ENCODE measurements at regions not wholly inside any gene's neighbourhood (a gene's known extent, or its start where the extent isn't known, plus 50 kb on each side); places are given as distances from the start of the nearest gene placed in this dataset.
"Not testable (repeated sequence)": the region's sequence is repeated elsewhere in the genome, so short reads cannot be mapped to it uniquely, and the experiment has no call there.

- no peak for DNase-seq (ENCODE audit: low read depth in 1 of 2, low spot score in 1 of 2)
These were observed 254.3 kb downstream of the ACKR3 start for GRCh38 chr2:236823963-236824362.

DNA sequence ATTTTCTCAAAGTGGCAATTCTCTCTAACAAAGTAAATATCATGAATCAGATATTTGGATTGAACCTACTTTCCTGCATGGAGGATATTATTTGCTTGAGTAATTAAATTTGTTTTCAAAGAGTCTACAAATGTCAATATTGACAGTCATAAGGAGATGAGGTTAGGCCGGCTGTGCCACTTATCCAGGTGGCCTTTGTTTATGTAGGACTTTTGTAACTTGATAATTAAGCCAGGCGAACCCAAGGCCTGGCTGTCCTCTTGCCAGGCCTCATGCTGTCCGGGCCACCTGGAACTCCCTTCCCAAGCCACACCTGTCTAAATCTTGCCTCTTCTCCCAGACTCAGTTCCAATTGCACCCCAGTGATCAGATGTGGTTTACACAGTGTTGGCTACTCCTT is 255.2 kb downstream of the ACKR3 start:
- no peak for DNase-seq (ENCODE audit: low read depth in 1 of 2, low spot score in 1 of 2)

DNA sequence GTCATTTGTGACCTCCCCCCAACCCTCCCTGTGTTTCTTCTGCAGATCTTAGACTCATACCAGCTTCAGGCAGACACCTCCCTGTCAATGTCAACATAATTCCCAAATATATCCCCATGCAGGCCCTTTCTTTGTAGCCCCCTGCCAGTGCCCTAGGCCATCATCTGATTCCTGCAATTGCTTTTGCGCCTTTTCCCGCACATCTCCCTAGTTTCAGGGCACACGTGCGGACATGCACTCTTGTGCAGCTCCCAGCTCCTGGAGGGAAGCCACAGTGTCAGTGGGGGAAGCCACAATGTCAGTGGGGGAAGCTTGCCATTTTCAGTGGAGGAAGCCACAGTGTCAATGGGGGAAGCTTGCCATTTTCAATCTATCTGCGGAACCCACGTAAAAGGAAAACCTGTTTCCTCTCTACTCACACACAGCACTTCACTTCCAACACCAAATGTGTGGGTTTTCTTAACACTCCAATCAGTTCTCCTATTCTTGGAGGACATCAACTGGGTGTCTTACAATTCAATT is 256.4 kb downstream of the ACKR3 start:
- DNase-seq (ENCODE audit: low read depth in 1 of 2, low spot score in 1 of 2), result no peak

- DNase-seq (ENCODE audit: low read depth in 1 of 2, low spot score in 1 of 2), result no peak
These were observed 257.1 kb downstream of the ACKR3 start for GRCh38 chr2:236826606-236827156.

- no peak for DNase-seq (ENCODE audit: low read depth in 1 of 2, low spot score in 1 of 2)
These were observed 257.7 kb upstream of the COPS8 start for GRCh38 chr2:236827997-236828396.

DNA sequence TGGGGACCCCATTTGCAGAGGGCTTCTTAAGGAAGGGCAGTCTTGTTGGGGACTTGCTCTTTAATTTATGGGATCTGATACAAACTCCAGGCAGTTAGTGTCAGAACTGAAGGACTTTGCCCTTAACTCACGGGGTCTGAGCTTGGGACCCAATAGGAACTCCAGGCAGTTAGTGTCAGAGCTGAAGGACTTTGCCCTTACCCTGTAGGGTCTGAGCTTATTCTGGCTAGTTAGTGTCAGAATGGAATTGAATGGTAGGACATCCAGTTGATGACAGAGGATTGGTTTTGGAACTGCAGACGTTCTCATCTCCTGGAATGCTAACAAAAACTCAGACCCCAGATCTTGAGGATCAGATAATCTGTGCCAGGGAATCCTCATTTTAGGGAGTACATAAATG is 256.9 kb upstream of the COPS8 start:
- DNase-seq (ENCODE audit: low read depth in 1 of 2, low spot score in 1 of 2), result no peak

GRCh38 chr2:236830926-236831325 is 254.8 kb upstream of the COPS8 start:
- no peak for DNase-seq (ENCODE audit: low read depth in 1 of 2, low spot score in 1 of 2)

- DNase-seq (ENCODE audit: low read depth in 1 of 2, low spot score in 1 of 2), result no peak
These were observed 254.0 kb upstream of the COPS8 start for GRCh38 chr2:236831698-236832097.

DNA sequence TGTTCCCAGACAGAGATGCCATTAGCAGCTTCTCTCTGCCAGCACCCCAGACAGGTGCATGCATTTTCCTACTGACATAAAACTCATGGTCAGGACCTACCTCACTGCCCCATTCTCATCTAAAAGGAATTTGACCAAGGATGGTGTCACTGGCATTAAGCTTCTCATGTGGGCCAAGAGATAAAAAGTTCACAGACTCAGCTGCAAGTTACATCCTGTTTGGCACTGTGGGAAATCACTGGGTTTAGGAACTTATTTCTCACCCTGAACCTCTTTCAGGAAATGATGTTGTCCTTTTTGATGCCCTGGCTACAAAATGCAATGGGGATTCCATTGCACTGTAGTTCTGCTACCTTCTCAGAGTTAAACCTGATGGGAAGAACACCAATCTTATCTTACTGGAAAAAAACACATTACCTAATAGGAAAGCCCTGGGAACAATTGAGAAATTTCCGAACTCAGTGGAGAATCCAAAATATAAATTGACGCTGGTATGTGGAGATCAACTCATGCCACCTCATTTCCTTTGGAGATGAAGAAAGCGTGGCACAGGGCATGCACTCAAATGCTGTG is 252.1 kb upstream of the COPS8 start:
- no peak for DNase-seq (ENCODE audit: low read depth in 1 of 2, low spot score in 1 of 2)

DNA sequence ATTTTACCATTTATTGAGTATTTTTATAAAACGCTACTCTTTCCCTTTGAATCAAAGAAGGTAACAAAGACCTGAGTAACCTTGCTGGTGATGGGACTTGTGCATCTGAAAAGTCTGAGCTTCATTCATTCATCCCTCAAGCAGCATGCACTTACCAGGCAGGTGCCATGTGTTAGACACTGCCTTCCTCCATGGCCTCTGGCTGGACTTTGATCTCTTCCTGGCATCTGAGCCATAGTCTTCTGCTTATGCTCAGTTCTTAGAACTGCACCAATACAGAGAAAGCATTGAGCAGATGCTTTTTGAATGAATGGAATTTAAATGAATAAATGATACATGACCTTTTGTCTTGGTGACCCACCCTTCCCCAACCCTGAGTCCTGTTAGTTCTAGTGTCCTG is 251.4 kb upstream of the COPS8 start:
- DNase-seq (ENCODE audit: low read depth in 1 of 2, low spot score in 1 of 2), result no peak

DNA sequence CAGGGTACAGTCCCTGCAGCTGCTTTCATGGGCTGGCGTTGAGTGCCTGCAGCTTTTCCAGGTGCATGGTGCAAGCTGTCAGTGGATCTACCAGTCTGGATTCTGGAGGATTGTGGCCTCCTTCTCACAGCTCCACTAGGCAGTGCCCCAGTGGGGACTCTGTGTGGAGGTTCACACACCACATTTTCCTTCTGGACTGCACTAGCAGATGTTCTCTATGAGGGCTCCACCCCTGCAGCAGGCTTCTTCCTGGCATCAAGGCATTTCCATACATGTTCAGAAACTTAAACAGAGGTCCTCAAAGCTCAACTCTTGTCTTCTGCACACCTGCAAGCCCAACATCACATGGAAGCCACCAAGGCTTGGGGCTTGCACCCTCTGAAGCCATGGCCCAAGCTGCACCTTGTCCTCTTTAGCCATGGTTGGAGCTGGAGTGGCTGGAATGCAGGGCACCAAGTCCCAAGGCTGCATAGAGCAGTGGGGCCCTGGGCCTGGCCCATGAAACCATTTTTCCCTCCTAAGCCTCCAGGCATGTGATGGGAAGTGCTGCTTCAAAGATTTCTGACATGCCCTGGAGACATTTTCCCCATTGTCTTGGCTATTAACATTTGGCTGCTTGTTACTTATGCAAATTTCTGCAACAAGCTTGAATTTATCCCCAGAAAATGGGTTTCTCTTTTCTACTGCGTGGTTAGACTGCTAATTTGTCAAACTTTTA is 250.2 kb upstream of the COPS8 start:
- no peak for DNase-seq (ENCODE audit: low read depth in 1 of 2, low spot score in 1 of 2)

GRCh38 chr2:236836028-236836427 is 249.7 kb upstream of the COPS8 start:
- not testable (repeated sequence) for DNase-seq (ENCODE audit: low read depth in 1 of 2, low spot score in 1 of 2)

DNA sequence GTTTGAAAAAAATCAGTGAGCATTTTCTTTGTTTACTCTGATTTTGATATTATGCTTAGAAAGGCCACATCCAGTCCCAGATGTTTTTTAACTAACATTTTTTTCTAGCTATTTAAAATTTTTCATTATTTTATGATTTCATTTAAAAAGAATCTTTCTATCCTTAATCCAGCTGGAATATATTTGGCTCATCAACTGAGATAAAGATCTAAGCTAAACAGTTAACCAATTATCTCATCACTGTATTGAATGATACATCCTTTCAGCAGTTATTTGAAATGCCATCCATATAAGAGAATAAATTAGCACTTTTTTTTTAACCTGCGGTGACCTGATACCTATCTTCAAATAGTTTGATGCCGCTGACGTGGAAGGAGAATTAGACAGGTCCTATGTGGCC is 245.5 kb upstream of the COPS8 start:
- no peak for DNase-seq (ENCODE audit: low read depth in 1 of 2, low spot score in 1 of 2)

DNA sequence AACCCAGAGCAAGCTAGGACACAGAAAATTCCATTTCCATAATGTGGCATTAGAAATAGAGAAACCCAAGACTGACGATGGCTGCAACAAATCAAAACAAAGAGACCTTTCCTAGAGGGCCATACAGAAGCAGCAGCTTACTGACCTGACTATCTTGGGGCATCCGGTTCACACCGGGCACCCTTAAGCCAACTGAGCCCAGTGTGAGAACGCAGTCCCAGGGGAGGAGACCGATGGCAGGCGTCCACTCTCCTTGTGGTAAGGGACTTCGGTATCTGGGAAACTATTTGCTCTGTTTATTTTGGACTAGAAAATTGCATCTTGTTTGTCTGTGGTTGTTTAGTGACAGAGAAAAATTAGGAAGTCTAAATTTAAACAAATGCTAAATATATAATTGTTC is 244.8 kb upstream of the COPS8 start:
- no peak for DNase-seq (ENCODE audit: low read depth in 1 of 2, low spot score in 1 of 2)

- DNase-seq (ENCODE audit: low read depth in 1 of 2, low spot score in 1 of 2), result no peak
These were observed 244.3 kb upstream of the COPS8 start for GRCh38 chr2:236841389-236841788.

DNA sequence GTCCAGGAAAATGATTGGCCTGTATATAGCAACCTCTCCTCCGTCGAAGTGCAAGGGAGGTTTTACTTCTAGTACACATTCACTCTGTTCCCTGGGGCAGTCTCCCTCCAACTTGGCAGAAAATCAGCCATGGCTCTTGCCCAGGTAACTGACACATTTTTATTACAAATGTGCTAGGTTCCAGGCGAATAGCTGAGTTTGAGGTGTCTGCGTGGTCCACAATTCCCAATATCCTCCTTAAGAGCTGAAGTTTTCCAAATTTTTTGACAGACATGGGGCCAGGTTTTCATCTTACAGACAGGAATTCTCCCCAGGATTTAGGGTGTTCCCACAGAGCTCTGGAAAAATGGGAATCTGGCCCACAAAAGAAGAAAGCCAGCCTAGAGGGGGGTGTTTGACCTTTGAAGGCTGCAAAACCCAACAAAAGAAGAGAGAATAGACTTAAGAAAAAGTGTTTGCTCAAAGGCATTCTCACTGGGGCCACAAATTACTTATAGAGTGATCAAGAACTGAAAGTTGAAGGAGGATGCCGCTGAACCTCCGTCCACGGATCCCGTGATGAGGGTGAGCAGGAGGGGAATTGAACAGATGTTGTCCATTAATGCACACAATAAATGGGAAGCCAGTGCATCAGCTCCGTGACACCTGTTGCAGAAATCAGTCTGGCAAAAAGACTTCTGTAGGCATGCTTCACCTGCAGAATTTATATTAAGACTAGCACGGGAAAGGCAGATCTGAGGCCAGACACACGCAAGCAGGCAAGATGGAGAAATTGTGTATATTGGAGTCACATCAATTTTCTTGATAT is 242.3 kb upstream of the COPS8 start:
- no peak for DNase-seq (ENCODE audit: low read depth in 1 of 2, low spot score in 1 of 2)

DNA sequence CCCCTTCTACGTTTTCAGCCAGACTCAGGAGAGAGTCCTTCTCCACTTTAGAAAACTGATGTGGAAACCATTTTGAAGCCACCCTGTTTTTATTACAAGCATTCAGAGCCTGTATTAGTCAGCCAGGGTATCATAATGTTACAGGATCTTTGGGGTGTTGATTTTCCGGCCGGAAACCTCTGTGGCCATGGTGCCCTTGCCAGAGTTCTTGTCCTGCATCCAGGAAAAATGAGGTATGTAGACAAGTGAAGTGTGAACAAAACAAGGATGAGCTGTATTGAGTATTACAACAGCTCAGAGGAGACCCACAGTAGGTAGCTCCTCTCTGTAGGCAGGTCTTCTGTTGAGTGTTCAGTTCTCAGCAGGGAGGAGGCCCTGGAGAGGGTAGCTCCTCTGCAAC is 241.0 kb upstream of the COPS8 start:
- DNase-seq (ENCODE audit: low read depth in 1 of 2, low spot score in 1 of 2), result no peak

- no peak for DNase-seq (ENCODE audit: low read depth in 1 of 2, low spot score in 1 of 2)
These were observed 238.7 kb upstream of the COPS8 start for GRCh38 chr2:236847023-236847422.

- no peak for DNase-seq (ENCODE audit: low read depth in 1 of 2, low spot score in 1 of 2)
These were observed 238.0 kb upstream of the COPS8 start for GRCh38 chr2:236847538-236848263.

GRCh38 chr2:236848501-236848900 is 237.2 kb upstream of the COPS8 start:
- no peak for DNase-seq (ENCODE audit: low read depth in 1 of 2, low spot score in 1 of 2)

DNA sequence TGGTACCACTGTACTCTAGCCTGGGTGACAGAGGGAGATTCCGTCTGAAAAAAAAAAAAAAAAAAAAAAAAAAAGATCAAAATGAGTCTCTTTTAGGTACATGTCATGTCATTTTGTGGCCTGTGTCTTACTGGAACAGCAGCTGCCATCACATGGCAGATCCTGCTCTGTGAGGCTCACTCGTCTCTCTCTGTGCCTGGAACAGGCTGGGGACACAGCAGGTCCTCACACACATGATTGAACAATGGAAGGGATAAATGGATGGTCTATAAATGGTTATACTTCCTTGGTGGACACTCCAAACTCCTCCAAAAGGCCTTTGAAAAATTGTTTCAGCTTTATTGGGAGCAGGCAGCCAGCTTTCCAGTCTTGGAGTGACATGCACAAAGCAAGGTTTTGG is 236.2 kb upstream of the COPS8 start:
- DNase-seq (ENCODE audit: low read depth in 1 of 2, low spot score in 1 of 2), result no peak

All from stimulated activated CD4-positive, alpha-beta T cell treated with anti-CD3 and anti-CD28 coated beads, Interleukin-15, amount 100 ng/mL, for 1 hour (primary cell).